Spinal cord (tissue), 9 donors: ENCODE measurements at regions not wholly inside any gene's neighbourhood (a gene's known extent, or its start where the extent isn't known, plus 50 kb on each side); places are given as distances from the start of the nearest gene placed in this dataset.
"Not testable (repeated sequence)": the region's sequence is repeated elsewhere in the genome, so short reads cannot be mapped to it uniquely, and the experiment has no call there.

Experiments
- DNase-seq, 6 donors: peaks; one replicate each; pipeline versions ENCODE4 v3.0.0 to v3.0.0-alpha.2; 2013 to 2015; ENCODE audit warnings: low spot score in 6 of 6, low read depth in 4 of 6
- H3K27ac ChIP-seq: one replicate; pipeline ENCODE4 v1.5.1; 2013; ENCODE audit warnings: low read depth, low read length, control low read depth
- H3K27me3 ChIP-seq: one replicate; pipeline ENCODE4 v1.6.1; 2013; ENCODE audit warnings: low read length; ENCODE audit not compliant: control insufficient read depth, insufficient read depth
- H3K36me3 ChIP-seq: one replicate; pipeline ENCODE4 v1.6.1; 2013; ENCODE audit warnings: low read length; ENCODE audit not compliant: control insufficient read depth, insufficient read depth
- H3K4me1 ChIP-seq: one replicate; pipeline ENCODE4 v1.6.1; 2013; ENCODE audit warnings: low read length; ENCODE audit not compliant: control insufficient read depth, insufficient read depth
- H3K4me3 ChIP-seq: one replicate; pipeline ENCODE4 v1.5.1; 2013; ENCODE audit warnings: low read depth, low read length, control low read depth
- H3K9me3 ChIP-seq: one replicate; pipeline ENCODE4 v1.6.1; 2013; ENCODE audit warnings: low read length; ENCODE audit not compliant: control insufficient read depth, insufficient read depth
- WGBS: methylation state at CpG from one replicate; pipeline ENCODE4 v1.1.5; 2013; ENCODE audit warnings: missing lambda C conversion rate; ENCODE audit not compliant: insufficient coverage; 5-methylcytosine and 5-hydroxymethylcytosine counted together
- donor health status: healthy.

- no peaks in the 10 kb centered on the region for H3K27me3 ChIP-seq
- H3K36me3 ChIP-seq, result no peaks in the 10 kb centered on the region
- H3K9me3 ChIP-seq, result no peaks in the 10 kb centered on the region
- H3K4me1 ChIP-seq, result no peaks in the 10 kb centered on the region
- DNase-seq, result no peak
- H3K27ac ChIP-seq, result no peak overlapping the region
- WGBS, result no CpG with 5 or more reads among the region's 2 CpGs
- H3K4me3 ChIP-seq, result no peak overlapping the region
Measured at GRCh38 chr5:97968346-97968745, 785.3 kb upstream of the RIOK2 start.

DNA sequence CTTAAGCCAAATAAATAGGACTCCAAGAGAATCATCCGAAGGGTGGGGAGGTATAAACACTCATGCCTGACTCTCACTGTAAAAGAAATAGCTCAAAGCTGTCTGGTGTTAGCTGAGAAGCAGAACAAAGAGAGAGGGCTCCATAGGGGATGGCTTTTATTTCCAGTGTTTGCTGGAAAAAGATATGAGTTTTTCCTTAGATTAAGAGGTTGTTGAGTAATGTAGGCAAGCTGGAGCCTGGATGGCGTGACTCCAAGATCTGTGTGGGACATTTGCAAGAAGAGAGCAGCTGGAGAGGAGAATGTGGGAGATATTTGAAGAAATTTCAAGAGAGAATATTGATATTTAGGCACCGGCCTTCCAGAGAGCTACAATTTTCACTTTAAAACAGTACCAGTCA, 793.7 kb upstream of the RGMB start:
- DNase-seq, result peak in 1 of 6 donors; percentile 15
- Histone ChIP-seq H3K27ac (no peak overlapping the region), H3K27me3 (no peaks in the 10 kb centered on the region), H3K9me3 (no peaks in the 10 kb centered on the region), H3K4me3 (no peak overlapping the region), H3K4me1 (no peaks in the 10 kb centered on the region), H3K36me3 (no peaks in the 10 kb centered on the region)
- 67% methylated on average over 1 of the region's 3 CpGs for WGBS

DNA sequence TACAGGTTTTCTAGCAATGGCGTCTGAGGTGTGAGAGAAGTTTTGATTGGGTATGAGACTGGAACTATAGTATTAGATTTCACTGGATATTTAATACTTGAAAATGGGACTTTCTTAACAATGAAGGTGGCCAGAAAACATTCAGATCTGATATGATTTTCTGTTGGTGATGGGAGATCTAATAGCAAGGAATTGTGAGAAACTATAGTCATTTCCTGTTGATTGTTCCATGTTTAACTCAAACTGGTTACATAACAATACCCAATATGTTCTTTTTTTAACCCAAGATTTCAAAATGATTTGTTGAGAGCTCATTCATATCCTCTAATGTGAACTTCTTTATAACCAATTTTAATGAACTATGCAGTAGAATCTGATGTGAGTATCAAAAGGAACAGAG, 793.2 kb upstream of the RGMB start:
- no peak overlapping the region for H3K27ac ChIP-seq
- H3K4me1 ChIP-seq, result no peaks in the 10 kb centered on the region
- H3K9me3 ChIP-seq, result no peaks in the 10 kb centered on the region
- no CpG with 5 or more reads among the region's 1 CpG for WGBS
- H3K27me3 ChIP-seq, result no peaks in the 10 kb centered on the region
- H3K4me3 ChIP-seq, result no peak overlapping the region
- H3K36me3 ChIP-seq, result no peaks in the 10 kb centered on the region
- DNase-seq, result no peak

DNA sequence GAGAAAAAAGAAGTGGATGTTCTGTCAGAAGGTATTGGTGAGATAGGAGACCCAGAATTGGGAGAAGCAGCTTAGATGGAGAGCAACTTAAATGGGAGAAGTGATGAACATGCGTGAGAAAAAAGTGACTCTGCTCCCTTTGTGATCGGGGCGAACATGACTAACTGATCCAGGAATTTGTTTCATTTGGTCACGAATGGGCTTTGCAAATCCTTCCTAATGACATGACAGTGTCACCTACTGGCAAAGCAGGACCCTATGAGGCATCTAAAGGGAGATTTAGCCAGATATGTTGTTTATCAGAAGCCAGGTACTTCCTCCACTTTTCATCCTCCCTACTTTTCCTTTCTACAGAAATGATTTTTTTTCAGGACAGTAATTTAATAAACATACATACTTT, 787.4 kb upstream of the RGMB start:
- Histone ChIP-seq H3K4me1 (no peaks in the 10 kb centered on the region), H3K27ac (no peak overlapping the region), H3K36me3 (no peaks in the 10 kb centered on the region), H3K9me3 (no peaks in the 10 kb centered on the region), H3K27me3 (no peaks in the 10 kb centered on the region), H3K4me3 (no peak overlapping the region)
- no peak for DNase-seq
- WGBS, result 78% methylated on average over 3 of the region's 4 CpGs

- H3K27ac ChIP-seq, result no peak overlapping the region
- H3K27me3 ChIP-seq, result no peaks in the 10 kb centered on the region
- whole genome bisulfite sequencing, result 94% methylated on average over 7 of the region's 7 CpGs
- no peaks in the 10 kb centered on the region for H3K4me1 ChIP-seq
- H3K4me3 ChIP-seq, result no peak overlapping the region
- no peaks in the 10 kb centered on the region for H3K9me3 ChIP-seq
- no peaks in the 10 kb centered on the region for H3K36me3 ChIP-seq
- DNase-seq, result no peak
Measured at GRCh38 chr5:97991236-97991635, 782.2 kb upstream of the RGMB start.

- Histone ChIP-seq H3K4me1 (no peaks in the 10 kb centered on the region), H3K27ac (peak overlapping the region; percentile 64), H3K27me3 (no peaks in the 10 kb centered on the region), H3K36me3 (no peaks in the 10 kb centered on the region), H3K4me3 (no peak overlapping the region), H3K9me3 (no peaks in the 10 kb centered on the region)
- peak in 3 of 6 donors; percentile 26 to 77 (median 57) for DNase-seq
Measured at GRCh38 chr5:97998941-97999340, 774.5 kb upstream of the RGMB start.

- DNase-seq, result no peak
- Histone ChIP-seq H3K36me3 (no peaks in the 10 kb centered on the region), H3K9me3 (peaks cover 1% of the 10 kb centered on the region), H3K4me1 (no peaks in the 10 kb centered on the region), H3K27me3 (no peaks in the 10 kb centered on the region), H3K4me3 (no peak overlapping the region), H3K27ac (no peak overlapping the region)
- WGBS, result no CpG with 5 or more reads among the region's 3 CpGs
Measured at GRCh38 chr5:98004463-98004862, 769.0 kb upstream of the RGMB start.

DNA sequence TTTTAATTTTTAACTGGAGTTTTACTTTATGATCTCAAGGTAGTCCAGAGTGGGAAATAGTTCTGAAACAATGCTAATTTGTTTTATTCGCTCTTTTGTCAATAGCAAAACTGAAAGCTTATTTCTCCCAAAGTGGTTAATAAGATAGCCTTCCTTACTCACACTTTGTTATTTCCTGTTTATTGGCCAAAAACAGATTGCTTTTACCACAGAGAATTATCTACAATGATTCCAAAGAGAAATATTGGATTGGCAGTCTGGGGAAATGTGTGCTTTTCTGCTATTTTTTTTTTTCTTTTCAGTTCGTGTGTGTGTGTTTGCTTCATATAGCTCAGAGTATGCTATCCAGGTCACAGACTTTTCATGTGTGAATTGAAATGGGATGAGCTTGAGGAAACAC, 756.7 kb upstream of the RGMB start:
- no peak overlapping the region for H3K27ac ChIP-seq
- H3K9me3 ChIP-seq, result peaks cover 3% of the 10 kb centered on the region
- no CpG with 5 or more reads among the region's 2 CpGs for WGBS
- H3K4me3 ChIP-seq, result no peak overlapping the region
- H3K4me1 ChIP-seq, result no peaks in the 10 kb centered on the region
- no peaks in the 10 kb centered on the region for H3K36me3 ChIP-seq
- H3K27me3 ChIP-seq, result no peaks in the 10 kb centered on the region
- peak in 1 of 6 donors; percentile 15 for DNase-seq

- not testable (repeated sequence) for H3K4me3 ChIP-seq, H3K4me1 ChIP-seq, H3K9me3 ChIP-seq, H3K36me3 ChIP-seq, DNase-seq, H3K27me3 ChIP-seq, H3K27ac ChIP-seq
- WGBS, result 100% methylated on average over 4 of the region's 4 CpGs
Measured at GRCh38 chr5:98030273-98030672, 743.2 kb upstream of the RGMB start.

- WGBS, result 74% methylated on average over 5 of the region's 5 CpGs
- not testable (repeated sequence) for DNase-seq, H3K9me3 ChIP-seq, H3K4me1 ChIP-seq, H3K4me3 ChIP-seq, H3K27ac ChIP-seq, H3K27me3 ChIP-seq, H3K36me3 ChIP-seq
Measured at GRCh38 chr5:98031036-98031435, 742.4 kb upstream of the RGMB start.
